HG02642 (cell line): ENCODE measurements at regions not wholly inside any gene's neighbourhood (a gene's known extent, or its start where the extent isn't known, plus 50 kb on each side); places are given as distances from the start of the nearest gene placed in this dataset.
"Not testable (repeated sequence)": the region's sequence is repeated elsewhere in the genome, so short reads cannot be mapped to it uniquely, and the experiment has no call there.

Experiments used
- ATAC-seq: cut with Tn5 transposase; IDR thresholded peaks from one replicate; pipeline ENCODE4 v1.9.1; 2021; ENCODE audit warnings: mild to moderate bottlenecking; ENCODE audit not compliant: unreplicated experiment, poor library complexity

GRCh38 chr10:131818510-131819234 is 82.1 kb upstream of the PPP2R2D start:
- no peak for ATAC-seq

GRCh38 chr10:131819241-131820072 is 81.4 kb upstream of the PPP2R2D start:
- no peak for ATAC-seq

GRCh38 chr10:131820626-131821025 is 80.2 kb upstream of the PPP2R2D start:
- ATAC-seq = no peak

GRCh38 chr10:131821378-131822012 is 79.3 kb upstream of the PPP2R2D start:
- ATAC-seq = no peak

GRCh38 chr10:131822013-131822691 is 78.7 kb upstream of the PPP2R2D start:
- no peak for ATAC-seq

- ATAC-seq = no peak
These were observed 78.0 kb upstream of the PPP2R2D start for GRCh38 chr10:131822692-131823245.

GRCh38 chr10:131823601-131824099 is 77.2 kb upstream of the PPP2R2D start:
- not testable (repeated sequence) for ATAC-seq

GRCh38 chr10:131824371-131825149 is 76.2 kb upstream of the PPP2R2D start:
- ATAC-seq = no peak

- ATAC-seq = no peak
These were observed 75.5 kb upstream of the PPP2R2D start for GRCh38 chr10:131825150-131825848.

- no peak for ATAC-seq
These were observed 74.7 kb upstream of the PPP2R2D start for GRCh38 chr10:131825960-131826650.

- no peak for ATAC-seq
These were observed 71.5 kb upstream of the PPP2R2D start for GRCh38 chr10:131829156-131829930.

GRCh38 chr10:131830446-131831130 is 70.2 kb upstream of the PPP2R2D start:
- ATAC-seq = no peak

- no peak for ATAC-seq
These were observed 69.2 kb upstream of the PPP2R2D start for GRCh38 chr10:131831561-131831960.

- no peak for ATAC-seq
These were observed 68.6 kb upstream of the PPP2R2D start for GRCh38 chr10:131832056-131832685.

GRCh38 chr10:131833013-131833412 is 67.8 kb upstream of the PPP2R2D start:
- ATAC-seq = no peak

- no peak for ATAC-seq
These were observed 67.2 kb upstream of the PPP2R2D start for GRCh38 chr10:131833446-131834080.
